Right lung (tissue), 2 donors: ENCODE measurements at regions not wholly inside any gene's neighbourhood (a gene's known extent, or its start where the extent isn't known, plus 50 kb on each side); places are given as distances from the start of the nearest gene placed in this dataset.

Experiments
- DNase-seq, 2 donors: peaks; one replicate each; pipeline ENCODE4 v3.0.0-alpha.2; 2013

DNA sequence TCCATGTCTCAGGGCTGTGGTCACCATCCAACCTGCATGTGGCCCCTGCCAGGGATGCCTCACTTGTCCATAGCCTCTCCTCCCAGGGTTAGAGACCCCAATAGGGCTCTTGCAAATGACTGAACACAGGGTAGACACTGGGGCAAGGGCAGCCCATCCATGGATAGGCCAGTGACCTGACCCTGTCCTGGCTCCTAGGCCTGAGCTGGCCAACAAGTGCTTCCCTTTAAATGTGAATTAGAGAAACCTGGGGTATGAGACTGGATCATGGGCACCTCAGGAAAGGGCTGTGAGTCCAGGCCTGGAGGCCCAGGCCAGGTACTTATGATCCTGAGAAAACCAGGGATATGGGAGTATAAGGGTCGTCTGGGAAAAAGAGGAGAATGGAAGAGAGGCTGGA lies 64.5 kb downstream of the COPS8 start:
- no peak for DNase-seq

DNA sequence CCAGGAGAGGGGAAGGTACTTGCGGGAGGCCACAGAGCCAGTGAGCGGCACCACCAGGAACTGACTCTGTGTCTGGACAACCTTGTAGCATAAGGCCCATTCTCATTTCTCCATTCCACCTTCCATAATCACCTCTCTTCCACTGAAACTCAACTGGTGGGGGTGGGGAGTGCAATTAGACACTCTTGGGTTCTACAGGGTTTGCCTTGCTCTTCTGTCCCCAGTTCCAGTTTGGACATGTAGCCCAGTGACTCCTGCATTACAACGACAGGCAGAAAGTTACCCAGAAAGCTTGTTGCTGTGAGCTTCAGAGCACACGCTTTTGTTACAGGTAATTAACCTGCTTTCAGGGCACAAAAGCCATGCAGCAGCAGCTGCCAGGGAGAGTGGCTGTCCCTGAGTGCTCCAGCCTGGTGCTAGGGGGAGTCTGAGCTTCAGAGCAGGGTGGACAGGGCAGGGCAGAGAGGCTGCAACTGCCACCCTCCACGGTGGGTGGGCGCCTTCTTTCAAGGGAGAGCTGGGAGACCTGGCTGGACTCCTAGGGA lies 65.2 kb downstream of the COPS8 start:
- no peak for DNase-seq

DNA sequence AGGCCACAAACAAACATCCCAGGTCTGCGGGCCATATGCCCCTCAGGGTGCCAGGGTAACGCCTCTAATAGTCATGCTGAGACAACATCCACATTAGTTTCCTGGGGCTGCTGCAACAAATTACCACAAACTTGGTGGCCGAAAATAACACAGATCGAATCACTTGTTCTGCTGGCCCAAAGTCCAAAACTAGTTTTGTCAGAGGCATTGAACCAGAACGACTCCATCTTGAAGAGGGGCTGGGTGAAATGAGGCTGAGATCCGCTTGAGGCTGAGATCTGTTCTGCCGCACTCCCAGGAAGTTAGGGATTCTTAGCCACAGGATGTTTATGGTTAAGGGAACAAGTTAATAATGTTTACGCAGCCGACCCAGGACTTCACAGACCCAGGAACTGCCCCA lies 66.7 kb downstream of the COPS8 start:
- DNase-seq, result no peak

DNA sequence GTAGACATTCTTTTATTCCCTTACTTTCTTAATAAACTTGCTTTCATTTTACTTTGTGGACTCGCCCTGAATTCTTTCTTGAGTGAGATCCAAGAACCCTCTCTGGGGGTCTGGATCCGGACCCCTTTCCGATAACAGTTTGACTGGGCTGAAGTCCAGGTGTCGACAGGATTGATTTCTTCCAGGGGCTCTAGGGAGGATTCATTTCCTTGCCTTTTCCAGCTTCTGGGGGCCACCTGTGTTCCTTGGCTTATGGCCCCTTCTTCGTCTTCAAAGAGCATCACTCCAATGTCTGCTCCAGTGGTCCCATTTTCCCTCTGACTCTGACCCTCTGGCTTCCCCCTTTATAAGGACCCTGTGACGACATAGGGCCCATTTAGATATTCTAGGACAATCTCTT lies 67.5 kb downstream of the COPS8 start:
- no peak for DNase-seq

DNA sequence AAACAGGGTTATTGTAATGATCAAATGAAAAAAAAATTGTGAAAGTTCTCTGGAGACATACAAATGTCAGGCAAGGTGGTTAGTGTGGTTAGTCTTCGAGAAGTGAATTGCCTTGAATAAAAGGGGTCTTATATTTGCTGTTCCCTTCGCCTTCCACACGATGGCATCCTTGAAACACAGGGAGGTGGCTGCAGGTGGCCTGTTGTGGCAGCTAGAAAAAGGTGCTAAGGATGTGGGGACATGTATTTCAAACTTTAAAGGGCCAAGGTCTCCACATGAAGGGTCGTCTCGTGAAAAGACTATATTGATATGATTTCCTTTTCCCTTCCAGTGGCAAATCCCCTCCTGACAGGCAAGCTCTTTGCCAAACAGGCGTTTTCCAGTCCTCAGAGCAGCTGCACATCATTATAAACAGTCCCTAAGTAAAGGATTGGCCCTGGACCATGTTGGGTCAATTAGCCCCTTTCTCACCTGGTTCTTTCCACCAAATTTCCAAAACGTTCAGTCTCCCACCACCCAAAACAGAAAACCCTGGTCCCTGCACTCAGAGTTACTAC lies 68.5 kb downstream of the COPS8 start:
- DNase-seq, result peak in 1 of 2 donors; percentile 40

DNA sequence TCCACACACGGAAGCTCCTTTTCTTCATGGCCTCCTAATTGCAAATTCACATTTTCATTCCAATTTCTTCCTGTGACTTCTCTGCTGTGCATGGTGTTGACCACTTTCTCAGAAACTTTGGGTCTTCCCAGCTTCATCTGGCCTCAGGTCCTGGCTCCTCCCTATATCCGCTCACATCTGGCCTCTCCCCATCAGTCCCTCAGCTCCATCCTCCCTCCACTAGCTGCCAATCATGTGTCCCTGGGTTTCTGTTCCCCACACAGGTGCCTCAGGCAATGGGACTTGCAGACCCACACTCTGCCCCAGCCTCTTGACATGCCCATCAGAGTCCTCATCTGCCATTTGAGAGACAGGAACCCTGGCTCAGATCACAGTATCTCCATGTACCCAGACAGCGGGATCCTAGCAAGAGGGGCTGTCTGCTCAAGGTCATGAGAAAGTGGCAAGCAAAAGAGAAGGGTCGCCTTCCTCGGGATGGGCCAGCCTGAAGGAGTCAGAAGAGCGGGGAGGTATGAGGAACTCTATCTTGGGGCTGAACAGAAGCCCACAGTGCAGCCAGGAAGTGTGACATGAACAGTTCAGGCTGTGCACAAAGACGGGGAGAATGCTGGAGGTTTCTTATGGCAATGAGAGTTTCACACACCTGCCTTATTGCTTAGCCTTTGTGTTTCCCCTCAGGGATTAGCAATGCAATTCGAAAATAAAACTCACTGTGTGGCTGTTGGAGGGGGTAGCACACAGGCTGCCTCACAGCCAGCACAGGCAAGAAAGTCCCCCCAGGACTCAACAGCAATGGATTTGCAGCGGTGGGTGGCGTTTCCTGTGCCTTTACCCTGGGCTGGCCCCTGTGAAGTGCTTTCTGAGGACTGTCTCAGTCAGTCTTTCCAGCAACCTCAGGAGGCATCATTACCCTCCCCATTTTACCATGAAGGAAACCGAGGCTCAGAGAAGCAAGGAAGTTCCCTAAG lies 69.5 kb downstream of the COPS8 start:
- DNase-seq, result no peak

DNA sequence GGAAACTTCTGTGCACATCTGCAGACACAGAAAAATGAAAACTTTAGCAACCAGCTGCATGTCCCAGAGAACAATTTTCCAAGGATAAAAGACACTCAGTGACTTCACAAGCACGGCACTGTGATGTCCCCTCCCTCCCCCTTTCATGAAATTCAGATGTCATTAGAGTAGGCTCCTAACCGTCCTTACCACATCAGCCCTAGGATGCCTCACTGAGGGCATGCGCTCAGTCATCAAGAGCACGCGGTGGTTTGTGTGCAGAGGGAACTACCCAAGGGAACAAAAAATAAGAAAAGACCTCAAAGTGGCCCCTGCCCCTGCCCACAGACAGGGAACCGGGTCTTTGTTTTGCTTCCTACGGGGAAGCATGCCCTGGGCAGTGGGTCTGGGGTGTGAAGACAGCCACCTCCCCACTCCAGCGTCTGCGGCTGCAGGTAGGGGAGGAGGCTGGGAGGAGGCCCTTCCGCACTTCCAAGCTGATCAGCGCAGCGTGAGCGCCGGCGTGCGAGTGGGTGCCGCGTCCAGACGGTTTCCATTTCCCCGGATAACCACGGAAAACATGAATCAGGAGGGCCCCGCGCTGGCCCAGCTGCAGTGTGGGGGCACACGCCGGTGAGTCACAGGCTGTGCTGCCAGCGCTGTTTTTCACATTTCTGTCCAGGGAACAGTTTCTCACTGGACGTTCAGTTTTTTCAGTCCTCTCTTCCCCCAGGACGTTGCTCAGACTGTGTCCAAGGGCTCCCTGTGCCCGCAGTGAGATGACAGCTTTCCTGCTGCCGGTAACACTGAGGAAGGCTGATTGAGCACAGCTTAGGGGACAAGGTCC lies 70.6 kb downstream of the COPS8 start:
- no peak for DNase-seq

DNA sequence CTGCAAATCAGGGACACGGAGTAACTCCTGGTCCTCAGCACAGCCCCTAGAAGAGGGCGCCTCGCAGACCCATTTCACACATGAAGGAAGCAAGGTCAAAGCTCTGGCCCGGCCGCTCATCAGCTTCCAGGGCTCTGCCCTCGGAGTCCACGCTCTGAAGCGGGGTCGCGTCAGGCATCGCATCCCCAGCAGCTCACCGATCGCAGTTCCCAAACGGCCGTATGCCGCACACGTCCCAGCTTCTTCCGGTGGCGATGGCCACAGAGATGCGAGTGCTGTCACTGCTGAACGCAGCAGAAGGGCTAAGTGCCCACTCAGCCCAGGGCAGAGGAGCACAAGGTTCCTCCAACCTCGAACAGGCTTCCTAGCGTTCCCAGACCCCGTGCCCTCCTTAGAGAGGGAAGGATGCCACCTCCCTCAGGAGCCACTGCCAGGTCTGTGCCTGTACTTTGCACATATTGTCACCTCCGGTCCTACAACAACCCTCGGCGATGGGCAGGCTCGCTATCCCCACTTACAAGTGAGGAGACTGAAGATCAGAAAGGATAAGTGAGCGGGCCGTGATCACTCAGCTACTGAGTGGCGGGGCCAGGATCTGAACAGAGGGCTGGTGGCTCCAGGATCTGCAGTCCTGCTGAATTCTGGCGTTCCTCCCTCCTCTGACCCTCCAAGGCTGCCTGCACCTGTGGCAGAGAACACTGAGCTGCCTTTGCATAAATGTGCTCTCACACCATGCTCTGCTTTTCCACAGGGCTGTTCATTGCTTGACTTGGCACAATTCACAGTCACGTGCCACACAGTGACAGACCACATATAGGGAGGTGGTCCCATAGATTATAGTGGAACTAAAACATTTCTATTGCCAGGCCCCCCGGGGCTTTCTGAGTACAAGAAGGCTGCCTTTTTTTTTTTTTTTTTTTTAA lies 71.4 kb downstream of the COPS8 start:
- DNase-seq, result no peak

DNA sequence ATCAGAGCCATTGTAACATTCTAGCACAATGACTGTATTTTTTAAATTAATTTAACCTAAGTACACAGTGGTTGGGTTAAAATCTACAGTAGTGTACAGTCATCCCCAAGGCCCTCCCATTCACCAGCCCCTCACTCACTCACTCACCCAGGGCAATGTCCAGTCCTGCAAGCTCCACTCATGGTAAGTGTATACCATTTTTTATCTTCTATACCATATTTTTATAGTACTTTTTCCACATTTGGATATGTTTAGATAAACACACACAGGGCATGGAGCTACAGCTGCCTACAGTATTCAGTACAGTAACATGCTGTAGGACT lies 72.1 kb downstream of the COPS8 start:
- no peak for DNase-seq

DNA sequence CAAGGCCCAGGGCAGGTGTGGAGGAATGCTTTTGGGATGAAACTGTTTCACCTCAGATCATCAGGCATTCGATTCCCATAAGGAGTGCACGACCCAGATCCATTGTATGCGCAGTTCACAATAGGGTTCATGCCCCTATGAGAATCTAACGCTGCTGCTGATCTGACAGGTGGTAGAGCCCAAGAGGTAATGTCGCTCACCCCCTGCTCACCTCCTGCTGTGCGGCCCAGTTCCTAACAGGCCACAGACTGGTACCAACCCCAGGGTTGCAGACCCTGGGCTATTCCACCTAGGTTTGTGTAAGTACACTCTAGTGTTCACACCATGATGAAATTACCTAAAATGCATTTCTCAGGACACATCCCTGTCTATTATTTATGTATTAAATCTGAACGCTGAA lies 72.5 kb downstream of the COPS8 start:
- no peak for DNase-seq

DNA sequence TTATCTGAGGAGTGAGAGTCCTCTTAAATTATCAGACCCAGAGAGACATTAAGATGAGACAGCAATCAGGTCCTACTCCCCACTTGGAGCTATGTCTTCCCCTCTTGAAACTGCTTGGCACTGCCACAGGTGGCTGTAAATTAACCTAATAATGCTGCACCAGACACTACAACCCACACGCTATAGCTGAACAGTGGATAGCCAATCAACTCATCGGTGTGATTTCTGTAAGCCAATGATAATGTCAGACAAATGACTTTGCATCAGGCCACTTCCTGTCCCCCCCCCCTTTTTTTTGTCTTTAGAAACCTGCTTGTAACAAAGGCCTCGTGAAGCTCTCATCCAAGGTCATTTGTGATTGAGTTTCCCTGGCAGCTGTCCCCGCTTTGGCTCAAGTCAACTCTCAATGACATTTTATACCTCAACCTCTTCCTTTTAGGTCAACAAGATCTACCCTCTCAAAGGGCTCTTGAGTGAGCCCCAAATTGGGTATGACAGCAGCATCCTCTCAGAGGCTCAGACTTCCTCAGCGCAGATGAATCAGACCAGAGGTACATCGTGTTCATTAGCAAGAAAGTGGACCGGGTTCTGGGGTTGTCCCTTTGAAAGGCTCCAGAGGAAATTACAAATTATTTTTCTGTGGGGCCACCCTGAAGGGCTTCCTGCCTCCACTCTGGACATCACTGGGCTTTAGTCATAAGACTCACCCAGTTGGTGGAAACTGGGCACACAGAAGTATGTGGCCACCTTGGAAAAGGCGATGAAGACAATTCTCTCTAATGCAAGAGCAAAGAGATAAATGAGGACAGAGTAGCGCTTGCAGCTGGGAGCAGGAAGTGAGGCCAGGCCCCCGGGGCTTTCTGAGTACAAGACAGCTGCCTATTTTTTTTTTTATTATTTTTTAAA lies 73.6 kb downstream of the COPS8 start:
- DNase-seq, result no peak

DNA sequence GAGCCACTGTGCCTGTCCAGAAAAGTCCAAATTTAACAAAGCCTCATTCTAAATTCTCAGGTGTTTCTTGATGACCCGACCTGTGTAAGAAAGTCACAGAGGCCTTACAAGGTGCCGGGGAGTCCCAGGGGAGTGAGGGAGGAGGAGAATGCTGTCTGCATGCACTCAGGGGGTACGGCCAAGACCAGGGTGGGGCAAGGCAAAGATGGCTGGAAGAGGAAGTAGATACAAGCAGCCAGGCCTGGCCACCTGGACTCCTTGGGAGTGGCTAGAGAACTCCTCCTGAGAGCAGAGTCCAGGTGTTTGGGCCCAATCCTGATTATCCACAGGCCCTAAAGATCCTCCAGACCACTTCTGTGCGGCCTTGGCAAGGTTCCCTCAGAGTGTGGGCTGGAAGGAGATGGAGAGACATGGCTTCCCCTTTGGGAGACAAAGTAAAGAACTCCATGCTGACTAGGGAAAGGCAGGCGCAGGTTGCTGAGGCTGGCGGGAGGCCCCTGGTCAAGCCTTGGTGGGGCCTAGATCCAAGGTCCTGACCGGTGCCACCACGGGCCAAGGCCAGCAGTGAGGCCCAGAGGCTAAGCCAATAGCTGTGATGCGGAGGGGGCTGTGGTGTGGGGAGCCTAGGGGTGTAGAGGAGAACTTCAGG lies 74.7 kb downstream of the COPS8 start:
- DNase-seq, result no peak

DNA sequence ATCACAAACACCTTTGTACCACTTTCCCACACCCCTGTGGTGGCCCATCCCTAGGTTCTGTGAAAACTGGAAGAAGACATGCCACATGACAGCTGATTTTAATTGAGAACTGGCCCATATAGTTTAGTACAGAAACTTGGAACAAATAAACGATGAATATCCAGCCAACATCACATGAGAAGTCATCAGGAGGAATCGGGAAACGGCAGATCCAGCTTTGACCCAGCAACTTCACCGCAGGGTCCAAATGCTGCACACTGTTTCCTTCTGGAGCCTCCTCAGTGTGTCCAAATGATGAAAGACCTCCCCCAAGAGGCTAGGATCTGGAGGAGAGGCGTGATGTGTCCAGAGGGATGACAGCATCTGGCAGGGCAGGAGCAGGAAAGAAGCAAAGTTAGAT lies 75.5 kb downstream of the COPS8 start:
- no peak for DNase-seq

DNA sequence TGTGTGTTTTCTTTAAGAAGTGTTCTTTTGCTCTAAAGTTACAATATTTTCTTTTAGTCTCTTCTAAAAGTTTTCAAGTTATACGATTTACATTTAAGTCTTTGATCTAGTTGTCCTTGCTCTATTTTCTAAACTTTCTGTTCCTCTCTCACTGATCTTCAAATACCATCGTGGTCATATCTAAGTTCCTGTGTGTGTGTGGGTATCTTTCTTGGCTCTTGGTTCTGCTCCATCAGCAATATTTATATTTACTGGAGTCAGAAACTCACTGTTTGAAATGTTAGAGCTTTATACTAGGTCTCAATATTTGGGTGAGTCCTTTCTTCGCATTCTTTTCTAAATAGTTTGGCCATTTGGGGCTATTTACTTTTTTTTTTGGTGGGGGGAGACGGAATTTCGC lies 77.3 kb downstream of the COPS8 start:
- DNase-seq, result no peak

DNA sequence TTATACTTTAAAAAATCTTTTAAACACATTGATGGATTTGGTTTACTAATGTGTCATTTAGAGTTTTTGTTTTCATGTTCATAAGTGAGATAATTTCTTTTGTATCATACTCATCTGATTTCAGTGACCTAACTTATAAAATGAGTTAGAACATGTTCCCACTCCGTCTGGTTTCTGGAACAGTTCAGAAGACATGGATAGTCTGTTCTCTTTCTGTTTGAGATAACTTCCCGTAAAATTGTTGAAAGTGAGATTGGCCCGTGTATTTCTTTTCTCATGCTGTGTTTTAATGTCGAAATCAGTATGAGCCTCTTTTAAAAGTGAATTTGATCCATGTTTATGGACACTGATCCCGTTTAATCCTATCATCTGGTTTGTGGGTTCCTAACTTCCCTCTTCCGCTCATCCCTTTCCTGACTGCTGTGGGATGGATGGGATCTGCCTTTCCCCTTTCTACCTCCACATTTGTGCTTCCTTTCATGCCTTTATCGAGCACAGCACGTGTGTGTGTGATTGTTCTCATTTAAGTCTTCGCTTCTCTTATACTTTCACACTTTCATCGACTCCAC lies 78.9 kb downstream of the COPS8 start:
- no peak for DNase-seq

DNA sequence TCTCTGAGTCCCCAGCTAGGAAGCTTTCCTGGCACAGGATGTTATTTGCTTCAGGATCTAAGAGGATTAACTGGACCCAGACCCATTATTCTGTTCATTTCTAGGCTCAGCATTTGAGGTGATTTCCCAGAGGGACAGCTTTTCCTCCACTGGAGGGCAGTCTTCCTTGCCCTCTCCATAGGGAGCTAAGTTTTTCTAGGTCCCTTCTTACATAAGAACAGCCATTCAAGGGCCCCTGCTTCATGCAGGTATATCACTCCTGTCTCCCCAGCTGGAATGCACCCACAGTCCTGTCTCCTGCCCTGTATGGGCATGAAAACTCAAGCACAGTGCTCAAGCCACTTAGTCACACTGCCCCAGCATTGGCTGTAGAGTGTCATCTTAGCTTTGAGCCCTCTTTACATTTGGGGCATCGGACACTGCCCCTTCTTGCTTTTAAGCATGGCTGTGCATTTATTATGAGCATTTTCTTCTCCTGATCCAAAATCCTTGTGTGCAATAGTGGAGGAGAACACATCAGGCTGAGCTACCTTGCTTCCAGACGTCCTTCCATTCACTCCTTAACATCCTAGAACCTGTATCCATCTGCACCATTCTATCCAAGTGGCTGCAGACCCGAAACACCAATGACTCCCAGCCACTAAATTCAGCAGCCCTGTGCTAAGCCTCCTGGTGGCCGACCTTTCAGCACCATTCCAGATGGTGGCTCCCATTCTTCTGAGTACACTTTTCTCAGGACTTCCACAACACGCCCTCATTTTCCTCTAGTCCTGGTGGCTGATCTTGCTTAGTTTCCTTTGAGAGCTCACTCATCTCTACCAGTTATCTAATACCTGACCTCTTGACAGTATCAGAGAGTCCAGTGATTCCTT lies 80.0 kb downstream of the COPS8 start:
- DNase-seq, result no peak

DNA sequence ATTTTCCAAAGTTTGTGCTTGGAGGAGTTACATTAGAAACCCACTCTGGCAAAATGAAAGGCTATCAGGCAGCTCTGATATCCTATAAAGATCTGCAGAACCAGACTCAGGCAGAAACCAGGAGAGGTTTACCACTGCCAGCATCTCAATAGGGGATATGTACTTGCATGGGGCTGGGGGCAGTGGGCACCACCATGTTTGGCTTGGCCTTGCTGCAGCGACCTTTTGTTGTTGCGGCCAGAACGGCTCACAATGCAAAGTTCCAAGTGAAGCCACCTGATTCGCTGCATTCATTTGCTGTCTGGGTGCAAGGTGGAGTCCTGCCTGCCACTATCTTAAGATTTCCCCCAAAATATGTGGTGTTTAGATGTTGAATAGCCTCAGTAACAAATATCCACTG lies 81.3 kb downstream of the COPS8 start:
- DNase-seq, result no peak

DNA sequence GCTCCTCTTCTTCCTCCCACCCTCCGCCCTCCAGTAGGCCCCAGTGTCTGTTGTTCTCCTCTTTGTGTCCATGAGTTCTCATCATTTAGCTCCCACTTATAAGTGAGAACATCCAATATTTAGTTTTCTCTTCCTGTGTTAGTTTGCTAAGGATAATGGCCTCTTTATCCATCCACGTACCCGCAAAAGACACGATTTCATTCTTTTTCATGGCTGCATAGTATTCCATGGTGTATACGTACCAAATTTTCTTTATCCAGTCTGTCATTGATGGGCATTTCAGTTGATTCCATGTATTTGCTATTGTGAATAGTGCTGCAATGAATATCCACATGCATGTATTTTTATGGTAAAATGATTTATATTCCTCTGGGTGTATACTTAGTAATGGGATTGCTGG lies 82.2 kb downstream of the COPS8 start:
- DNase-seq, result no peak
